NT2/D1 (cell line): ENCODE measurements at regions not wholly inside any gene's neighbourhood (a gene's known extent, or its start where the extent isn't known, plus 50 kb on each side); places are given as distances from the start of the nearest gene placed in this dataset.

Experiments
- DNase-seq: peaks from one replicate; pipeline ENCODE4 v3.0.0-alpha.2; 2011; ENCODE audit warnings: low read depth, low spot score
- H3K27me3 ChIP-seq: 2 replicates; pipeline ENCODE4 v1.6.0; 2011; ENCODE audit warnings: mild to moderate bottlenecking; ENCODE audit not compliant: insufficient read length, insufficient read depth
- H3K36me3 ChIP-seq: 2 replicates; pipeline ENCODE4 v1.6.1; 2011; ENCODE audit warnings: mild to moderate bottlenecking, low read length, mixed read lengths; ENCODE audit not compliant: insufficient read depth, insufficient read length
- H3K4me1 ChIP-seq: 2 replicates; pipeline ENCODE4 v1.5.1; 2011; ENCODE audit not compliant: insufficient read depth, insufficient read length
- H3K4me3 ChIP-seq: 2 replicates; pipeline ENCODE4 v1.5.1; 2011; ENCODE audit warnings: low read depth; ENCODE audit not compliant: insufficient read length
- H3K9ac ChIP-seq: 2 replicates; pipeline ENCODE4 v1.6.0; 2011; ENCODE audit warnings: low read depth; ENCODE audit not compliant: insufficient read length
- H3K9me3 ChIP-seq: 2 replicates; pipeline ENCODE4 v1.5.1; 2011; ENCODE audit warnings: mild to moderate bottlenecking, low read length; ENCODE audit not compliant: insufficient read depth
- SUZ12 ChIP-seq: IDR thresholded peaks from 2 replicates; pipeline ENCODE4 v1.6.1; 2011; ENCODE audit not compliant: insufficient read length, insufficient read depth; ENCODE audit errors: extremely low read depth
- YY1 ChIP-seq: IDR thresholded peaks from 2 replicates; pipeline ENCODE4 v1.6.1; 2011; ENCODE audit not compliant: insufficient read length, insufficient read depth
- ZNF274 ChIP-seq: IDR thresholded peaks from 2 replicates; pipeline ENCODE4 v1.6.1; 2011; ENCODE audit warnings: mild to moderate bottlenecking, low read depth, low read length

GRCh38 chr6:21406316-21406715, 187.2 kb upstream of the SOX4 start:
- DNase-seq = no peak
- no peak overlapping the region for H3K9ac ChIP-seq
- no peak overlapping the region for H3K4me3 ChIP-seq
- H3K4me1 ChIP-seq = no peaks in the 10 kb centered on the region
- no peaks in the 10 kb centered on the region for H3K27me3 ChIP-seq
- H3K36me3 ChIP-seq = no peaks in the 10 kb centered on the region
- H3K9me3 ChIP-seq = no peaks in the 10 kb centered on the region; the same call in 1 of the 2 replicates
- TF ChIP-seq YY1 = no peak
- no peak for TF ChIP-seq ZNF274
- TF ChIP-seq SUZ12 = no peak

GRCh38 chr6:21409231-21409630, 184.3 kb upstream of the SOX4 start:
- Histone ChIP-seq H3K9me3 (no peaks in the 10 kb centered on the region; the same call in 1 of the 2 replicates), H3K4me3 (no peak overlapping the region), H3K9ac (no peak overlapping the region), H3K4me1 (no peaks in the 10 kb centered on the region), H3K27me3 (no peaks in the 10 kb centered on the region), H3K36me3 (no peaks in the 10 kb centered on the region)
- no peak for TF ChIP-seq ZNF274
- no peak for TF ChIP-seq SUZ12
- TF ChIP-seq YY1 = no peak
- no peak for DNase-seq

- Histone ChIP-seq H3K4me3 (no peak overlapping the region), H3K9me3 (no peaks in the 10 kb centered on the region; the same call in 1 of the 2 replicates), H3K36me3 (no peaks in the 10 kb centered on the region), H3K9ac (no peak overlapping the region), H3K4me1 (no peaks in the 10 kb centered on the region), H3K27me3 (no peaks in the 10 kb centered on the region)
- TF ChIP-seq ZNF274 (no peak), SUZ12 (no peak), YY1 (no peak)
- DNase-seq = no peak
These were observed 180.1 kb upstream of the SOX4 start for GRCh38 chr6:21413428-21413827.

- no peaks in the 10 kb centered on the region; the same call in 1 of the 2 replicates for H3K9me3 ChIP-seq
- H3K4me1 ChIP-seq = no peaks in the 10 kb centered on the region
- no peaks in the 10 kb centered on the region for H3K36me3 ChIP-seq
- no peak for DNase-seq
- no peak for TF ChIP-seq YY1
- no peak for TF ChIP-seq ZNF274
- no peak for TF ChIP-seq SUZ12
- H3K27me3 ChIP-seq = no peaks in the 10 kb centered on the region
- H3K4me3 ChIP-seq = no peak overlapping the region
- no peak overlapping the region for H3K9ac ChIP-seq
These were observed 179.5 kb upstream of the SOX4 start for GRCh38 chr6:21414065-21414464.

- TF ChIP-seq YY1 = no peak
- no peak for TF ChIP-seq SUZ12
- TF ChIP-seq ZNF274 = no peak
- no peak for DNase-seq
- Histone ChIP-seq H3K4me3 (no peak overlapping the region), H3K4me1 (no peaks in the 10 kb centered on the region), H3K9me3 (peaks cover 14% of the 10 kb centered on the region; the same call in 1 of the 2 replicates), H3K27me3 (no peaks in the 10 kb centered on the region), H3K36me3 (no peaks in the 10 kb centered on the region), H3K9ac (no peak overlapping the region)
These were observed 173.2 kb upstream of the SOX4 start for GRCh38 chr6:21420146-21420878.

GRCh38 chr6:21420926-21421325, 172.6 kb upstream of the SOX4 start:
- no peaks in the 10 kb centered on the region for H3K27me3 ChIP-seq
- no peak overlapping the region for H3K4me3 ChIP-seq
- no peak overlapping the region for H3K9ac ChIP-seq
- DNase-seq = no peak
- TF ChIP-seq ZNF274 (no peak), SUZ12 (no peak), YY1 (no peak)
- no peaks in the 10 kb centered on the region for H3K4me1 ChIP-seq
- no peaks in the 10 kb centered on the region for H3K36me3 ChIP-seq
- H3K9me3 ChIP-seq = peaks cover 20% of the 10 kb centered on the region; the same call in 1 of the 2 replicates

- H3K9ac ChIP-seq = no peak overlapping the region
- H3K4me3 ChIP-seq = no peak overlapping the region
- peaks cover 31% of the 10 kb centered on the region; the same call in 1 of the 2 replicates for H3K9me3 ChIP-seq
- no peaks in the 10 kb centered on the region for H3K36me3 ChIP-seq
- TF ChIP-seq ZNF274 = no peak
- no peaks in the 10 kb centered on the region for H3K27me3 ChIP-seq
- no peak for DNase-seq
- H3K4me1 ChIP-seq = no peaks in the 10 kb centered on the region
These were observed 170.3 kb upstream of the SOX4 start for GRCh38 chr6:21423106-21423854.
